ENCODE measurements at regions not wholly inside any gene's neighbourhood (a gene's known extent, or its start where the extent isn't known, plus 50 kb on each side); places are given as distances from the start of the nearest gene placed in this dataset.

GRCh38 chr15:47475336-47475735 is 242.0 kb upstream of the SEMA6D start:
- TF ChIP-seq SIN3A (IDR thresholded peaks at IDR 0.05; ENCODE audit: borderline replicate concordance, insufficient read depth, low read length) (no peak), TAF1 (IDR thresholded peaks at IDR 0.05; ENCODE audit: borderline replicate concordance, insufficient read depth, low read length) (no peak), POLR2AphosphoS5 (IDR thresholded peaks at IDR 0.05; ENCODE audit: low read depth, low read length) (no peak)
